GM18909 (cell line): ENCODE measurements at regions not wholly inside any gene's neighbourhood (a gene's known extent, or its start where the extent isn't known, plus 50 kb on each side); places are given as distances from the start of the nearest gene placed in this dataset.
"Not testable (repeated sequence)": the region's sequence is repeated elsewhere in the genome, so short reads cannot be mapped to it uniquely, and the experiment has no call there.

Source experiments
- ATAC-seq: cut with Tn5 transposase; IDR thresholded peaks from one replicate; pipeline ENCODE4 v1.9.1; 2021; ENCODE audit warnings: mild to moderate bottlenecking; ENCODE audit not compliant: unreplicated experiment, poor library complexity

GRCh38 chr16:72469932-72470331 is 298.0 kb upstream of the PMFBP1 start:
- ATAC-seq: no peak

- ATAC-seq: no peak
Measured at GRCh38 chr16:72468582-72468981, 296.6 kb upstream of the PMFBP1 start.

GRCh38 chr16:72467157-72467759 is 295.3 kb upstream of the PMFBP1 start:
- no peak for ATAC-seq

GRCh38 chr16:72464597-72465368 is 292.8 kb upstream of the PMFBP1 start:
- no peak for ATAC-seq

GRCh38 chr16:72464052-72464451 is 292.1 kb upstream of the PMFBP1 start:
- ATAC-seq: no peak

- ATAC-seq: no peak
Measured at GRCh38 chr16:72458035-72458434, 286.1 kb upstream of the PMFBP1 start.

- no peak for ATAC-seq
Measured at GRCh38 chr16:72457243-72457940, 285.4 kb upstream of the PMFBP1 start.

GRCh38 chr16:72455743-72456659 is 284.0 kb upstream of the PMFBP1 start:
- no peak for ATAC-seq

GRCh38 chr16:72453856-72454255 is 281.9 kb upstream of the PMFBP1 start:
- not testable (repeated sequence) for ATAC-seq

GRCh38 chr16:72444696-72445095 is 272.7 kb upstream of the PMFBP1 start:
- ATAC-seq: no peak

GRCh38 chr16:72443809-72444208 is 271.9 kb upstream of the PMFBP1 start:
- ATAC-seq: no peak

GRCh38 chr16:72442385-72443158 is 270.6 kb upstream of the PMFBP1 start:
- no peak for ATAC-seq

GRCh38 chr16:72437891-72438290 is 265.9 kb upstream of the PMFBP1 start:
- no peak for ATAC-seq

- no peak for ATAC-seq
Measured at GRCh38 chr16:72434159-72434558, 262.2 kb upstream of the PMFBP1 start.

- no peak for ATAC-seq
Measured at GRCh38 chr16:72430121-72430520, 258.2 kb upstream of the PMFBP1 start.

GRCh38 chr16:72429671-72430081 is 257.7 kb upstream of the PMFBP1 start:
- no peak for ATAC-seq

- ATAC-seq: no peak
Measured at GRCh38 chr16:72428681-72429376, 256.9 kb upstream of the PMFBP1 start.

- ATAC-seq: no peak
Measured at GRCh38 chr16:72427783-72428331, 255.9 kb upstream of the PMFBP1 start.
